HG03432 (cell line): ENCODE measurements at regions not wholly inside any gene's neighbourhood (a gene's known extent, or its start where the extent isn't known, plus 50 kb on each side); places are given as distances from the start of the nearest gene placed in this dataset.
A peak's percentile ranks its signal among the peaks of the same experiment; 100 is the strongest.

Experiments
- ATAC-seq: cut with Tn5 transposase; IDR thresholded peaks from one replicate; pipeline ENCODE4 v1.9.1; 2021; ENCODE audit warnings: mild to moderate bottlenecking, moderate library complexity; ENCODE audit not compliant: unreplicated experiment

DNA sequence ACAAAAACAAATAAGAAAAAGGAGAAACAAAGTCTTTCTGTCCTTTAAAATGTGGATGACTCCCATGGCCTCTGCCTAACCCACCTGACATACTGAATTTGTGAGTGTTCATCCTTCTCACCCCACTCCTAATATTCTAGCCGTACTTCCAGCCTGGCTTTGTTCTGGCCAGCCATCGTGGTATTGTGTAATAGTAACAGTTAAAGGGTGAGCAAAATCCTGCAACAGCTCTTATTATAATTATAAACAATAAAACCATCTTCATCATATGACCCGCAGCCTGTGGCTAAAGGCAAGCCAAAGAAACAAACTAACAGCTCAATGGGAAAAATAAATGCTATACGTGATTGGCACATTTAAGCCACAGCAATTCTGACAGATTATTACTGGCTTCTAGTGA is 721.6 kb upstream of the TENM4 start:
- ATAC-seq: no peak

GRCh38 chr11:80157447-80157846 is 716.6 kb upstream of the TENM4 start:
- no peak for ATAC-seq

DNA sequence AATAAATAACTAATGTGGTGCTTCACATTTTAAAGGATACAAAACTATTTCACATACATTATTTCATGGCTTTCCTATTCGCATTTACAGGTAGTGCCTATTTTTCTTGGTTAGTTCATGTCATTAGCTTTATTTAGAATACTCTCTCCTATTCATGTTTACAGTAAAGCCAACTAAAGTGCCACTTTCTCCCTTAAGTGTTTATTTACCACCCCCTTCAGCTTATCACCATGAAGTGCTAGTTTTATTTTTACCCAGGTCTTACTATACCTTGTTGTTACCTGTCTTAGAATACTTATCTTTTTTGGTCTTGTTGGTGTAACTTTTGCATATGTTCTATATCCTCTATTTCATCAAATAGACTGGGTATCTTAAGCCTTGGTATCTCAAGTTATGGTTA is 715.2 kb upstream of the TENM4 start:
- no peak for ATAC-seq

DNA sequence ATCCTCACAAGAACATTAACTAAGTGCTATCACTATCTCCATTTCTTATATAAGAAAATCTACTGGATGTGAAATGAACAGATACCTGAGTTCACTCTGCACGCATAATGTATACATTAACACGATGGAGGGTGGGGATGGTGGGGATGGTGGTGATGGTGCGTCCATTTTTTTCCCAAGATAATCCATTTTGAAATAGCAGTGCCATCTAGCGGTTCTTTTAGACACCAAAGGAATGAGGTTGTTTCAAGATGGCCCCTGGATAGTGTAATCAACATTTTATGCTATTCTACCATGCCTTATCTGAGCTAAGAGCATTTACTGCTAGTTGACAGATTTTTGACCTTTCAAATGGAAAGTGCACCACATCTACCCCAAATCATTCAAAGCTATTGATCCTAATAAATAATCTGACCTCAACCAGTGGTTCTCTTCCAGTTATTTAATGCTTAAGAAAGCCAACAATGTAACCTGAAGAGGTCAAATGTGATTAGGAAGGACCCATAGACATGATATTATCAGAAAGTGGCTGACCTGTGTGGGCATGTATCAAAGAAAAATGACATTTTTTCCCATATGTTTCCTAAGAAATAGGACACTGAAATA is 714.7 kb upstream of the TENM4 start:
- ATAC-seq: peak; percentile 71

DNA sequence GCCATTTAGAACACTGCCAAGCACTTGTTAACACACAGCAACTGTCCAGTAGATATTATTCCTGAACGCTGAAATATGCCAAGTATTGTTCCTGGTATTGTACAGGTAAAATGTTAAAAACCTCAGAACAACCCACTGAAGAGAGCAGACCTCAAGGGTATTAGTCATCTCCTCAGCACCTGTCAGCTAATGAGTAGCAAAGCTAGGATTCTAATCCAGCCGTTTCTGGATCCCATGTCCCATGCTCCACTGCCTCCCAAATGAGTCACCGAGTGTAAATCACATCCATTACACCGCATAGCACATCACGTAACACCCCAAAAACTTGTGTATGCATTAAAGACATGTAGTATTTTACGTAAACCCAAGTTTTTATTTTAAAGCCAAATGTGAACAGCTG is 705.4 kb upstream of the TENM4 start:
- no peak for ATAC-seq

DNA sequence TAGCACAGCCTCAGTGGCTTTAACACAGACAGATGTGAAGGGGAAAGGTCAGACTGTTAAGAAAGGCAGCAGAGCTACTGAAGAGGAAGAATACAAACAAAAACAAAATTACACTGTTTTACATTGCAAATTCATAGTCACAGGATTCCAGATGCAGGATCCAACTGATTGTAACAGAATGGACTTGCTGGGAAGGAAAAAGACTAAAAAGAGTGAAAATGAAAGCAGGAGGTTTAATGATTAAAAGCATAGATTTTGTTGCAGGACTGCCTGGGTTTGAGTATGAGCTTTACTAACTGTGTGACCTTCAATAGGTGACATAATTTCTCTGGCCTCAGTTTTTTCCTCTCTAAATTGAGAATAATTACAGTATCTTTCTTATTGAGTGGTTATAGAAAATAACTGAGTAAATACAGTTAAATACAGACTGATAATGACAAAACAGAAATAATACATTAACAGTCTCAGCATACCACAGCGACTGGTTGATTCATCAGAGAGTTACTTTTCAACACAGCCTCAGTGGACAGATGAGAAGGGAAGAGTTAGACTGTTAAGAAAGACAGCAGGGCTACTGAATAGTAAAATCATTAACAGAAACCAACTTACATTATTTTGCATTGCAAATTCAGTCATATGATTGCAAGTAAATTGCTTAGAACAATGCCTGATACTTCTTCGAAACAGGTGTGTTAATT is 704.2 kb upstream of the TENM4 start:
- ATAC-seq: no peak

- ATAC-seq: no peak
These were observed 696.2 kb upstream of the TENM4 start for GRCh38 chr11:80136991-80137390.

- ATAC-seq: no peak
These were observed 688.6 kb upstream of the TENM4 start for GRCh38 chr11:80129396-80129795.

- ATAC-seq: no peak
These were observed 681.4 kb upstream of the TENM4 start for GRCh38 chr11:80122211-80122610.

DNA sequence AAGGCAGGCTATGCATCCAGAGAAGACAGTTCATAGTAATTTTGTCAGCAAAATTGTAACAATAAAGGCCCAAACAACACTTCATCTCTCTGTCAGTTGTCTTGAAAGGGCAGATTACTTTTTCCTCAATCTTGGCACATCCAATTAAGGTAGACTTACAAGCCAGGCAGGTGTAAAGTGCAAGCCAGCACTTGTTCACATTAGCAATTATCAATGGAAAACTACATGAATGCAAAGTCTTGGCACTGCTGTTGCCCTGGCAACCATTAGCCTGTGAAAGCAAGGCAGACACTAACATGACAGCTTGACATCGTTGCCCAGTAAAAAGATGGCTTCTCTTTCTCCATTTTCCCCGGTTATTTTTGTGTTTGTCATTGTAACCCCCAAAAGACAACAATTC is 677.2 kb upstream of the TENM4 start:
- ATAC-seq: no peak

DNA sequence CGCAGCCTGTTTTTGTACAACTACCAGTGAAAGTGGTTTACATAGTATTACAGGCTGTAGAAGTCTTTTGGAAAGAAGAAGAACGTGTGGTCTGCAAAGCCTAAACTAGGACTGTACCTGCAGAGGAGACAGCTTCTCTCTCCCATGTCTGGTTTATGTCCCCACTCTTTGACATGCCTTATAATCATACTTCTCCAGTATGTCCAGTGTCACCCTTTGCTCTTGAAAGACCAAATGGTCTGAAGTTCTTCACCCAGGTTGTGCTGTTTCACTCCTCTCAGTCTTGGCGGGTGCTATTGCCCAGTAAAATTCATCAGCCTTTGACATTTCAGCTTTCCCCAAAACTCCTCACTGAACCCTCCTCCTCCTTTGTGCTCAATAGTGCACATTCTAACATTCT is 676.0 kb upstream of the TENM4 start:
- no peak for ATAC-seq

- no peak for ATAC-seq
These were observed 668.8 kb upstream of the TENM4 start for GRCh38 chr11:80109652-80110051.

GRCh38 chr11:80109031-80109430 is 668.2 kb upstream of the TENM4 start:
- ATAC-seq: no peak

GRCh38 chr11:80107415-80107814 is 666.6 kb upstream of the TENM4 start:
- no peak for ATAC-seq

DNA sequence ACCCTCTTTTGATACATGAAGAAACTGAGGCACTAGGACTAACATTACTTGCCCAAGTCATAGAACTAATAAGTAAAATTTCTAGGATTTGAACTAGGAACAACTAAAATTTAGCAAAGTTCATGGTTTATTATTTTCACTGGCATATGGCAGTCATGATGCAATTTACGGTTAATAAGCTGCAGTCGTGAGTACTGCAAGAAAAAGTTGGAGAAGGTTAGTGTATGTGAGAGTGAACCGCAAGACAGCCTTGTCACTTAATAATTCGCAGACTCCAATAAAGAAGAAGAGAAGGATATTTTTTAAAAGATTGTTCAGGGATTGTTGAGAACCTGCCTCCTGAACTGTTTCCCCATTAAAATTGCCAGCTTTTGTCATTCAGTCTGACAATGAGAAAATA is 663.4 kb upstream of the TENM4 start:
- no peak for ATAC-seq

GRCh38 chr11:80103142-80103859 is 662.5 kb upstream of the TENM4 start:
- no peak for ATAC-seq

DNA sequence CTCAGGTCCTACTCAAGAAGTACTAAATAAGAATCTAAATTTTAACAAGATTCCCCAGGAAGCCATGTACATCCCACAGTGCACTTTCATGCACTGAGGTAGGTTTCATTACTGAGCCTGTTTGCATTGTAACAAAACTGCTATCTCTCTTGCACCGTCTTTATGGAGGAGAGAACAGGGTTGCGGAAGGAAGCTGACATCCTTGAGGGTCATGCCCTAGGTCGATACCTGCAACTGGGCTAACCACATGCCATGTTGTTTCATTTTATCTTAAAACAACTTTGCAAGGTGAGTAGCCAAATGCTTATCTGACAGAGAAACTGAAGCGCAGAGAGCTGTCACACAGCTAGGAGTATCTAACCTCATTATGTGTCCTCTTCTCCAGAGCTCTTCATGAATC is 656.3 kb upstream of the TENM4 start:
- no peak for ATAC-seq

DNA sequence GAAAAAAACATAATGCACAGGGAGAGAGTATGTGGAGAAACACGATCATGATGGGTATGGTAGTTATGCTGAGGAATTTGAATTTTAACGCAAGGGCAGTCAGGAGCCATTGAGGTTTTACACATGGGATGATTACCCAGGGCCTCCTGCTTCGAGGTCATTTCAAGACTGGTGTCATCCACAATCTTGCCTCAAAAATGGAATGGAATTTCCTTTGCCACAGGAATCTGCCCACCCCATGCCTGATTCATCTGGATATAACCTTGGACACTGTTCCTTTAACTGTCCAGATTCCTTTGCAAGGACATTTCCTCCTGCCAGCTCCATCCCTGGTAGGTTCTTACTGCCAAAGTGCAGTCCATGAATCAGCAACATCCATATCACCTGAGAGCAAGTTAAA is 655.9 kb upstream of the TENM4 start:
- ATAC-seq: no peak

- ATAC-seq: no peak
These were observed 645.7 kb upstream of the TENM4 start for GRCh38 chr11:80086496-80087055.

- ATAC-seq: no peak
These were observed 644.7 kb upstream of the TENM4 start for GRCh38 chr11:80085563-80085962.

- ATAC-seq: no peak
These were observed 643.8 kb upstream of the TENM4 start for GRCh38 chr11:80084608-80085007.

GRCh38 chr11:80083531-80083951 is 642.7 kb upstream of the TENM4 start:
- no peak for ATAC-seq
